ENCODE measurements at regions not wholly inside any gene's neighbourhood (a gene's known extent, or its start where the extent isn't known, plus 50 kb on each side); places are given as distances from the start of the nearest gene placed in this dataset.

DNA sequence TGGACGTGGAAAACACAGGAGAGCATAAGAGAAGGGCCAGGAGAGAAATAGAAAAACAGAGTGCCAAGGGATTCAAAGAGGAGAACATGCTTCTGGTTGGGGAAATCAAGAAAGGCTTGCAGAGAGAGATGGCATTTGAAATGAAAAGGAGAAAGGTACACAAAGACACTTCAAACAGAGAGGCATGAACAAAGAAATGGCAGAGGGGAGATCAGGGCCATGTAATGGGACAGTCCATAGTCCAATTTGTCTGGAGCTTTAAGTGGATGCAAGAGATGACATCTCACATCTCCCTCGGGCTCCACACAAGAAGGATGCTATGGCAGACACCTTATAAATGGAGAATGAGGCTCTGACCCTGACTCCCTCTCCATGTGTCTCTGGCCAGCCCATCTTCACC, 331.1 kb downstream of the MLLT3 start:
- intact Hi-C loops (cut with micrococcal nuclease), result no loop called here

DNA sequence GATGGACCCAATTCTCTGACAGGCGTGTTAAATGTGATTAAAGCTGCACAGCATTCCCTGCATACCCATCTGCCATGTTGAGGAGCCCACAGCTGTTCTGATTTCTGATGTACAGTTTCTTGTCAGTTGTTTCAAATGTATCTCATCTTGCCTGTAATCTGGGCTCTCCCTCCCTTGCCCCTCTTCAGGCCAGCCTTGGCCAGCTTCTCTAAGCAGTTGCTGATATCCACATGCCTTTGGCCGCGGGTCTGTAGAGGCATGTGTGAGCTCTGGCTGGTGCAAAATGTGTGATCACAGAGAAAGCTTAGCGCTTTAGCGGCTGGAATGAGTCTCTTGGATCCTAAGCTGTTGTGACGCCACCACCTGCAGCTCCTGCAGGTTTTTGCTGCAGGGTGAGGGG, 332.0 kb downstream of the MLLT3 start:
- intact Hi-C loops (cut with micrococcal nuclease), result no loop called here

DNA sequence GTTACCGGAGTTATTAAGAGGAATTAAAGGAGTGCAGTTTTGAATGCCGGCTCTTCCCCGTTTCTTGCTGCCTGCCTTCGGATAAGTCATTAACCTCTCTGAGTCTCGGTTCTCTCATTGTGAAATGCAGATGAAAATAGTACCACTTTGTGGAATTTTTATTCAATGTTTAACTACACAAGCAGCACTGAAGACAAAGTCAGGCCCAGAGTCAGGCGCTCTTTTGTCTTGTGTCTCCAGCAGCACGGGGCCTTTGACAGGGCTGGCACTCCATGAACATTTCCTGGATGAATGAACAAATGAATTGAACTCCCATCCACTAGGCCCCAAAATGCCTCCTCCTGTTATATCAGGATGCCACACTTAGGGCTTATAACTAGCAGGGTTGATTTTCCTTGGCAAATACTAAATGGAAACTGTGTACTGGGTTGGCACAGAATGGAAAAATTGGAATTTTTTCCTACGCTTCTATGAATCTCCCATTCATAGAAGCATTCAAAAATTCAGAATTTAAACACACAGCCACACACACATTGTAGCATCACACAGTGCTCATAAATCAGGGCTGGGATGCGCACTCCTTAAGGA, 332.8 kb downstream of the MLLT3 start:
- intact Hi-C loops (cut with micrococcal nuclease), result no loop called here

GRCh38 chr9:20286969-20287368, 335.3 kb downstream of the MLLT3 start:
- intact Hi-C loops (cut with micrococcal nuclease), result no loop called here

GRCh38 chr9:20286154-20286700, 336.1 kb downstream of the MLLT3 start:
- intact Hi-C loops (cut with micrococcal nuclease), result no loop called here

DNA sequence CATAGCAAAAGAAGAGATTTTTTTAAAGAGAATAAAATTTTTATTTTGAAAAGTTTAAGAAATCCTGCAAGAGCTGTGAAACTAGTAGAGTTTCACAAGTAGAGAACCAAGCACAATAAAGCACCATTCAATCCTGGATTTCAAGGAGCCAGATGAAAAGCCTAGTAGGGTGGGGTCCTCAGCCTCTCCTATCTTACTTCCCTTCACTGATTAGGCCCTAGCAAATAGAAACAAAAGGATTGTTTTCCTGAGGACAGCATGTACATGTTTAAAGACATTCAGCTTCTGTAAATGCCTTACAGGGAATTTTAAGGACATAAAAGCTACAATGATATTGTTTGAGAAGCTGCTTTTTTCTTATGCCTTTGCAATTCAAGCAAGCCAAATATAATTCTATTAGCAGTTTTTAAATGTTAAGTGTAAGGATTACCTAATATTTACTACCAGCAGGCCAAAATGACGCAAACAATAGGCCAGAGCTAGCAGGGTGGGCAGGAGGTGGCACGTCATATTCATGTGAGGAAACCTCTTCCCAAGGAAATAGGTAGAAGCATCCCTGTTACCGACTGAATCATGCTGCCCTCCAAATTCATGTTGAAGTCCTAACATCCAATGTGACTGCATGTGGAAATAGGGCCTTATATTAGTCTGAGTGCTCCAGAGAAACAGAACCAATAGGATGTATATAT, 337.6 kb downstream of the MLLT3 start:
- intact Hi-C loops (cut with micrococcal nuclease), result no loop called here

GRCh38 chr9:20280330-20280729, 342.0 kb downstream of the MLLT3 start:
- intact Hi-C loops (cut with micrococcal nuclease), result no loop called here

DNA sequence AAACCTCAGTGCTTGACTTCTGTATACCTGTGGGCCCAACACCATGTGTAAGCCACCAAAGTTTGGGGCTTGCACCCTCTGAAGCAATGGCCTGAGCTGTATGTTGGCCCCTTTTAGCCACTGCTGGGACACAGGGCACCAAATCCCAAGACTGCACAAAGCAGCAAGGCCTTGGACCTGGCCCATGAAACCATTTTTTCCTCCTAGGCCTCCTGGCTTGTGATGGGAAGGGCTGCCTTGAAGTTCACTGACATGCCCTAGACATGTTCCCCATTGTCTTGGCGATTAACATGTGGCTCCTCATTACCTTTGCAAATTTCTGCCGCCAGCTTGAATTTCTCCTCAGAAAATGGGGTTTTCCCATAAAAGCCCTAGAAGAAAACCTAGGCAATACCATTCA, 345.5 kb downstream of the MLLT3 start:
- intact Hi-C loops (cut with micrococcal nuclease), result no loop called here

DNA sequence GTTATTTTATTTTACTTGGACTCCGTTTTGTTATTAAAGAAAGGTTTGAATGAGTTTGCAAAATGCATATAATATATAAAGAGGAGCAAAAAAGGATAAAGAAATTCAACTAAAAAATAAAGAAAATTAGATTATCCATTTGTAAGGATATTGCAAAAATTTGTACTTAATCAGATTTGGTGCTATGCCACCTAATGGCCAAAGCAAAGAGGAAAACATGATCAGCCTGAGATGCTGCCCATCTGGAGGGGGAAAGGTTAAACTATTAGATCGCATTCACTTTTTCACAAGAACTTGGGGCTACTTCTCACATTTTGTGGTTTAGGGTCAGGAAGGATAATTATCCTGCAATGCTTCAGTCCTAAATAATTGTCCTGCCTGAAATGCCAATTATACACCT, 350.6 kb downstream of the MLLT3 start:
- intact Hi-C loops (cut with micrococcal nuclease), result loop anchor here (1.0 to 5.0 kb wide), 4 partner anchors 43 to 352 kb away; no protein-coding TSS in a partner anchor

GRCh38 chr9:20271096-20271495, 351.2 kb downstream of the MLLT3 start:
- intact Hi-C loops (cut with micrococcal nuclease), result loop anchor here (1.0 to 5.0 kb wide), 3 partner anchors 85 to 352 kb away; no protein-coding TSS in a partner anchor

DNA sequence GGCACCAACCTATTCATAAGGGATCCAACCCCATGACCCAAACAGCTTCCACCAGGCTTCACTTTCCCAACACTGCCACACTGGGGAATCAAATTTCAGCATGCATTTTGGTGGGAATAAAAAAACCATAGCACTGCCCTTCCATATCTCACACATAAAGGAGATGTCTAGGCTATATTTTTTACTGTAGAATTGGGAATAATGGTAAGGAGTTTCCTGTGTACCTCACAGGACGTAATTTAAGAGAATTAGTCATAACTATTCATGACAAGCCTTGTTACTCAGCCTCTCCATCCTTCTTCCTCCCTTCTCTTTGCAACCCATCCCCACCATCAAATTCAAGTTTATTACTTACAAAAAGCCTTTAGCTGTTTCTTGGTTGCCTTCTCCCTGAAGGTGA, 352.1 kb downstream of the MLLT3 start:
- intact Hi-C loops (cut with micrococcal nuclease), result loop anchor here (5.0 kb wide), 1 partner anchor 343 kb away; no protein-coding TSS in a partner anchor

DNA sequence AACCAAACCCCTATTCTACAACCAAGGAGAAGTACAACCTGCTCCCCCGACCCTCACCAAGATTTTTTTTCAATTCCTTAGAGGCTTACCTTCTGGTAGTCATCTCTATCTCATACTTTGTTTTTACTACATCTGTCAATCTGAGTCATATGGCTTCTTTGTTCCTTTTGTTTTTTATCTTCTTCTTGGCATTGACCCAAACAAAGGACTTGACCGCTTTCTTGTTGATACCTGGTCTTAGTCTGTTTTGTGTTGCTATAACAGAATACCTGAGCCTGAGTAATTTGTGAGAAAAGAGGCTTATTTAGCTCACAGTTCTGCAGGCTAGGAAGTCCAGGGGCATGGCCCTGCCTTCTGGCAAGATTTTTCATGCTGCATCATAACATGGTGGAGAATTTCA, 352.7 kb downstream of the MLLT3 start:
- intact Hi-C loops (cut with micrococcal nuclease), result loop anchor here (5.0 kb wide), 1 partner anchor 342 kb away; no protein-coding TSS in a partner anchor

GRCh38 chr9:20264896-20265295, 357.4 kb downstream of the MLLT3 start:
- intact Hi-C loops (cut with micrococcal nuclease), result no loop called here

GRCh38 chr9:20262611-20263010, 359.7 kb downstream of the MLLT3 start:
- intact Hi-C loops (cut with micrococcal nuclease), result no loop called here

DNA sequence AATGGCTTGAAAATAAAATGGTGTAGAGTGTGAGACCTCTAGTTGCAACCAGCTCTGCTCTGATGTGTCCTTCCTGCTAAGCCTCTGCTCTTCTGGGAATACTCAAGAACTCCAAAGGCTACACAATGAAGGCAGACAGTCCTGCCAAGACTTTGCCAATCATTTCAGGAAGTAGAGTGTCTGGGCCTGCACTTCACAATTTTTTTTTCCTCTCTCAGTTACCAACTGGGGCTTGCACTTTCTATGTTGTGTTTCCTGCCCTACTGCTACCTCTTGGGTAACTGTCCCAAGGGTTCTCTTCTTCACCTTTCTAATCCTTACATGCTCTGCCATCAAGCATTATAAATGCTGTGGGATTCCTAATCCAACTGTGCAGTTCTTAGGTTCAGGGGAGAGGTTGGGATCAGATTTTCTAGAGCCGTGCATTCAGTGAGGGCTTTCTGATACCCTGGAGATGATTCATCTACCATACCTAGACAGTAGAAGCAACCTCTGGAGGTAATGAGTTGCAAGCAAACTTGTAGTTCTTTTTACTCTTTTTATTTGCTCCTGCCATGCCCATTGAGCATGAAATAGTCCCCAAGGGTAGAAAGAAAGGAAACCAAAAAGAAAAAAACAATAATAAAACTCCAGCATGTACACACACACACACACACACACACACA, 365.9 kb downstream of the MLLT3 start:
- intact Hi-C loops (cut with micrococcal nuclease), result loop anchor here (2.0 kb wide), 1 partner anchor 48 kb away; no protein-coding TSS in a partner anchor

DNA sequence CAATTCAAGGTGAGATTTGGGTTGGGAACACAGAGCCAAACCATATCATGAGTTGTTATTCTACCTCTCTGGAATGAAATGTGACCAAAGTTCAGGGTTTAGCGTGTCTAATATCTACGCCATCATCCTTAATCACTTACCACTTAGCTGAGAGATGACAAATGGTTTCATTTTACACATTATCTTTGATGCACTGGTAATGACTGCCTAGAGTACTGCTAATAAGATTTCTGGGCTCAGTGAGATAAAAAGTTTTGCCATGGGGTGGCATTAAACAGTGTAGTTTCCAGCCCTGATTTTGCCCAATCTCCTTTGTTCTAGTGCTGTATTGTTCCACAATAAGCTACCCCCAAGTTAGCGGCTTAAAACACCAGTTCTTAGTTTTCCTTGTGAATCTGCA, 367.2 kb downstream of the MLLT3 start:
- intact Hi-C loops (cut with micrococcal nuclease), result no loop called here

- intact Hi-C loops (cut with micrococcal nuclease), result no loop called here
Observed at GRCh38 chr9:20253635-20254034, 368.7 kb downstream of the MLLT3 start.

DNA sequence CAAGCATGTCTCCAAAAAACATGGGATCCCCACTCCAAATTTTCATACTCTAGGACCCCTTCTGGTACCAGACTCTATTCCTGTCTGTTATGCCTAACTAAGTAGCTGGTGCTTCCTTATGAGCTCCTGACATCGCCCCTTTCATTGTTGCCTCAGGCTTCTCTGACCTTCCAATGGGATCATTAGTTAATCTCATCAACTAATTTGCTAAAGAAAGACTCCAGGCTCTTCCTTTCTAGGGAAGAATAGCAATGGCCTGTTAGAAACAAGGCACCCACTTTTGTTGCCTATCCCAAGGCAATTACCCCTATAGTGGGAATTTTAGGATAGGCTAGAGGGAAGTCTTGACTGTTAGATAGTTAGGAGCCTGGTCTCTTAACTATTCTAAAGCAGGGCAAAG, 369.5 kb downstream of the MLLT3 start:
- intact Hi-C loops (cut with micrococcal nuclease), result loop anchor here (1.0 kb wide), 1 partner anchor 9 kb away; no protein-coding TSS in a partner anchor

DNA sequence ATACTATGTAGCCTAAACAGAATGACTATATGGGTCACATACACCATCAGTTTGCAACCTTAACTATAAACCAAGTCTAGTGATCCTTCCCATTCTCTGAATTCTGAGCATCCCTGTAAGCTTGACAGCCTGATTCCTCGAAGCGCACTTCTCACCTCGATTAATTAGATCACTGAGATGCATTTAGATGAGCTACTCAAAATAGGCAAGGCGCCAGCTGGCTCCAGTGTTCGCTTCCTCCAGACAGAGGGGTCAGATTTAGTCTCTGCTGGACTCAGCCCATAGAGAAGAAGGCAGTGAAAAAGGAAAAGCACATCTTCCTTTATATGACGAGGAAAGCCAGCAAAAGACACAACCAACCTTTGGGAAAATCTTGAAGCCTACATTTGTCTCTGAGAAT, 371.5 kb downstream of the MLLT3 start:
- intact Hi-C loops (cut with micrococcal nuclease), result no loop called here

DNA sequence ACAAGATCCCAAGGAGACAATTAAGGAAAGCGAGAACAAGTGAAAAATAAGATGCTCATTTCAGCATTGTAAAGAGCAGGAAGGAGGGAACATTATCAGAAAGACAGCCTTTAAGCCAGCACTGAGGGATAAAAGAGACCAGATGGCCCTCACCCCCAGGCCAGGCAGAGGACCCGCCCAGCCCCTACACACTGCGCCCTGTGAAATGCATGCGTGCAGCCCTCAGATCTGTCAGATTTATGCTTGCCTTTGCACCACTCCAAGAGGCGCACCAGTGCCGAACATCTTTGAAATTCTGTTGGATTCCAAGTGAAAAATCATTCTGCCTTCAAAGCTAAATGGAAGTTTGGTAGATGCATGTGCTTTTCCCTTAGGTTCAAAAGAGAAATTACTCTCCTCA, 378.0 kb downstream of the MLLT3 start:
- intact Hi-C loops (cut with micrococcal nuclease), result no loop called here

- intact Hi-C loops (cut with micrococcal nuclease), result loop anchor here (1.0 to 2.0 kb wide), 4 partner anchors 8 to 201 kb away; no protein-coding TSS in a partner anchor
Observed at GRCh38 chr9:20243841-20244240, 378.5 kb downstream of the MLLT3 start.

All from T-helper 1 cell treated with Interleukin-12 subunit alpha and Interleukin-12 subunit beta and Interleukin-4 antibody, amounts not matched to agents 30 ng/mL and 1 ng/mL, for 36 hours (primary cell).